Caco-2 (cell line): ENCODE measurements at regions not wholly inside any gene's neighbourhood (a gene's known extent, or its start where the extent isn't known, plus 50 kb on each side); places are given as distances from the start of the nearest gene placed in this dataset.

Experiments used
- BruUV-seq: library from RNA; stranded (reverse); fragments of 400-500 nt; replicated peaks from 2 replicates; lab custom pipeline; 2021; lab: Mats Ljungman, UMichigan
- CTCF ChIA-PET: fragments of 300-600 bp; sonication (Branson Sonifier 250); formaldehyde crosslinking; loops from one replicate; lab custom pipeline; 2022; ENCODE audit warnings: antibody characterized with exemption; lab: Charles Lee
- POLR2A ChIA-PET: fragments of 300-600 bp; sonication (Branson Sonifier 250); formaldehyde crosslinking; loops from one replicate; lab custom pipeline; 2022; ENCODE audit warnings: antibody characterized with exemption; lab: Charles Lee
- DNase-seq, 2 experiments: peaks; one replicate each; pipeline versions ENCODE4 v3.0.0 to v3.0.0-alpha.2; 2020 to 2022
- H3K27me3 ChIP-seq: replicated peaks from 2 replicates; pipeline ENCODE4 v1.6.0; 2011; ENCODE audit warnings: low read length; ENCODE audit not compliant: control insufficient read depth, insufficient read depth
- H3K36me3 ChIP-seq: 2 replicates; pipeline ENCODE4 v1.5.1; 2011; ENCODE audit warnings: low read length; ENCODE audit not compliant: control insufficient read depth, insufficient read depth
- H3K4me1 ChIP-seq: fragments of 250-450 bp; sonication (Bioruptor Pico); 2 replicates; pipeline ENCODE4 v1.5.1; 2020; ENCODE audit warnings: mild to moderate bottlenecking
- H3K4me3 ChIP-seq: 2 replicates; pipeline ENCODE4 v1.5.1; 2011; ENCODE audit warnings: low read depth, mild to moderate bottlenecking, control low read depth, low read length
- H3K9me3 ChIP-seq: fragments of 250-450 bp; sonication (Bioruptor Pico); 2 replicates; pipeline ENCODE4 v1.5.1; 2020; ENCODE audit warnings: mild to moderate bottlenecking, moderate library complexity
- H3K27ac Mint-ChIP-seq: one replicate; pipeline ENCODE4 v1.8.0; 2022; ENCODE audit warnings: mixed read lengths; ENCODE audit not compliant: unreplicated experiment
- H3K27me3 Mint-ChIP-seq: one replicate; pipeline ENCODE4 v1.8.0; 2022; ENCODE audit warnings: mixed read lengths; ENCODE audit not compliant: insufficient read depth, unreplicated experiment
- H3K36me3 Mint-ChIP-seq: one replicate; pipeline ENCODE4 v1.8.0; 2022; ENCODE audit warnings: mild to moderate bottlenecking, mixed read lengths; ENCODE audit not compliant: insufficient read depth, unreplicated experiment
- H3K4me1 Mint-ChIP-seq: one replicate; pipeline ENCODE4 v1.8.0; 2022; ENCODE audit warnings: low read depth, mixed read lengths; ENCODE audit not compliant: unreplicated experiment
- H3K4me3 Mint-ChIP-seq: one replicate; pipeline ENCODE4 v1.8.0; 2022; ENCODE audit warnings: mild to moderate bottlenecking, moderate library complexity, mixed read lengths; ENCODE audit not compliant: unreplicated experiment
- H3K9me3 Mint-ChIP-seq: one replicate; pipeline ENCODE4 v1.8.0; 2022; ENCODE audit warnings: mixed read lengths; ENCODE audit not compliant: unreplicated experiment
- intact Hi-C: fragments of 100-400 bp; cut with micrococcal nuclease; formaldehyde crosslinking; loops from one replicate; pipeline ENCODE4 v1.10.0; 2022; ENCODE audit not compliant: unreplicated experiment
- TF ChIP-seq, protein P1 (sequence below), 2 experiments: fragments of 200-600 bp in 1 of 2; IDR thresholded peaks; 1 replicate in 1 of 2; 2 replicates in 1 of 2; pipeline versions ENCODE4 v1.5.1 to v1.8.0; 2011 to 2022; ENCODE audit warnings: antibody characterized with exemption in 1 of 2, control low read depth in 1 of 2, inconsistent platforms in 1 of 2, low read depth in 1 of 2, low read length in 1 of 2, mild to moderate bottlenecking in 1 of 2, moderate library complexity in 1 of 2; ENCODE audit not compliant: insufficient read depth in 1 of 2, severe bottlenecking in 1 of 2, unreplicated experiment in 1 of 2

- no peaks in the 10 kb centered on the region for H3K27me3 Mint-ChIP-seq
- Histone ChIP-seq H3K4me3 (no peak overlapping the region), H3K4me1 (no peaks in the 10 kb centered on the region), H3K27me3 (no peaks in the 10 kb centered on the region), H3K36me3 (no peaks in the 10 kb centered on the region), H3K9me3 (no peaks in the 10 kb centered on the region)
- peaks cover 9% of the 10 kb centered on the region for H3K9me3 Mint-ChIP-seq
- ChIA-PET CTCF (no interaction called here), POLR2A (no interaction called here)
- H3K4me1 Mint-ChIP-seq, result peaks cover 5% of the 10 kb centered on the region
- H3K27ac Mint-ChIP-seq, result no peak overlapping the region
- no peak overlapping the region for H3K4me3 Mint-ChIP-seq
- no peaks in the 10 kb centered on the region for H3K36me3 Mint-ChIP-seq
- no TSS peak for BruUV-seq
- intact Hi-C loops, result no loop called here
- DNase-seq, result no peak
- TF ChIP-seq, protein P1, sequence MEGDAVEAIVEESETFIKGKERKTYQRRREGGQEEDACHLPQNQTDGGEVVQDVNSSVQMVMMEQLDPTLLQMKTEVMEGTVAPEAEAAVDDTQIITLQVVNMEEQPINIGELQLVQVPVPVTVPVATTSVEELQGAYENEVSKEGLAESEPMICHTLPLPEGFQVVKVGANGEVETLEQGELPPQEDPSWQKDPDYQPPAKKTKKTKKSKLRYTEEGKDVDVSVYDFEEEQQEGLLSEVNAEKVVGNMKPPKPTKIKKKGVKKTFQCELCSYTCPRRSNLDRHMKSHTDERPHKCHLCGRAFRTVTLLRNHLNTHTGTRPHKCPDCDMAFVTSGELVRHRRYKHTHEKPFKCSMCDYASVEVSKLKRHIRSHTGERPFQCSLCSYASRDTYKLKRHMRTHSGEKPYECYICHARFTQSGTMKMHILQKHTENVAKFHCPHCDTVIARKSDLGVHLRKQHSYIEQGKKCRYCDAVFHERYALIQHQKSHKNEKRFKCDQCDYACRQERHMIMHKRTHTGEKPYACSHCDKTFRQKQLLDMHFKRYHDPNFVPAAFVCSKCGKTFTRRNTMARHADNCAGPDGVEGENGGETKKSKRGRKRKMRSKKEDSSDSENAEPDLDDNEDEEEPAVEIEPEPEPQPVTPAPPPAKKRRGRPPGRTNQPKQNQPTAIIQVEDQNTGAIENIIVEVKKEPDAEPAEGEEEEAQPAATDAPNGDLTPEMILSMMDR (IDR thresholded peaks at IDR 0.05; ENCODE audit: insufficient read depth in 1 of 2, low read depth in 1 of 2, low read length in 1 of 2, severe bottlenecking in 1 of 2, unreplicated experiment in 1 of 2), result no peak
Measured at GRCh38 chr7:109986701-109987100, 1104.2 kb upstream of the LRRN3 start.

DNA sequence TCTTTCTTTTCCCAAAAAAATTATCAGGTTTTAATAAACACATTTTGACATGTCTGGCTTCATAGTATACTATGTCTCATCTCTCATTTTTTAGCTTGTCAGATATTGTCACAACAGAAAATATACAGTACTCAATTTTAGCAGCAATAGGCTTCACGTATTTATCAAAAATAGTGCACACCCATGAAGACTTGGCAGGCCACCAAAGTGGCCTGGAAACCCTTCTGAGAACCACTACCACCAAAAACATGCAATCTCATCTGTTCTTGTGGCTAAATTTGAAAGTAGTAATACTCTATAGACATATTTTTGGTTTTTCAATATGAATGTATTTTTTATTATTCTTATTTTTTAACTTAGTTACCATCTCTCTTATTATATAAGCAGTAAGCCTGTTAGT is 1094.5 kb upstream of the LRRN3 start:
- Mint-ChIP-seq H3K36me3 (no peaks in the 10 kb centered on the region), H3K27ac (no peak overlapping the region), H3K4me3 (no peak overlapping the region), H3K9me3 (no peaks in the 10 kb centered on the region), H3K4me1 (no peaks in the 10 kb centered on the region), H3K27me3 (no peaks in the 10 kb centered on the region)
- no TSS peak for BruUV-seq
- ChIA-PET CTCF (no interaction called here), POLR2A (no interaction called here)
- no peak overlapping the region for H3K4me3 ChIP-seq
- DNase-seq, result no peak
- intact Hi-C loops, result no loop called here
- no peaks in the 10 kb centered on the region for H3K4me1 ChIP-seq
- TF ChIP-seq, protein P1 (IDR thresholded peaks at IDR 0.05; ENCODE audit: insufficient read depth in 1 of 2, low read depth in 1 of 2, low read length in 1 of 2, severe bottlenecking in 1 of 2, unreplicated experiment in 1 of 2), result no peak
- no peaks in the 10 kb centered on the region for H3K27me3 ChIP-seq
- no peaks in the 10 kb centered on the region for H3K9me3 ChIP-seq
- H3K36me3 ChIP-seq, result no peaks in the 10 kb centered on the region

GRCh38 chr7:109996927-109997326 is 1094.0 kb upstream of the LRRN3 start:
- Histone ChIP-seq H3K36me3 (no peaks in the 10 kb centered on the region), H3K4me1 (no peaks in the 10 kb centered on the region), H3K27me3 (no peaks in the 10 kb centered on the region), H3K4me3 (no peak overlapping the region), H3K9me3 (no peaks in the 10 kb centered on the region)
- H3K4me1 Mint-ChIP-seq, result no peaks in the 10 kb centered on the region
- H3K27me3 Mint-ChIP-seq, result no peaks in the 10 kb centered on the region
- H3K36me3 Mint-ChIP-seq, result no peaks in the 10 kb centered on the region
- H3K4me3 Mint-ChIP-seq, result no peak overlapping the region
- DNase-seq, result no peak
- CTCF ChIA-PET, result no interaction called here
- TF ChIP-seq, protein P1 (IDR thresholded peaks at IDR 0.05; ENCODE audit: insufficient read depth in 1 of 2, low read depth in 1 of 2, low read length in 1 of 2, severe bottlenecking in 1 of 2, unreplicated experiment in 1 of 2), result no peak
- intact Hi-C loops, result no loop called here
- POLR2A ChIA-PET, result no interaction called here
- no TSS peak for BruUV-seq
- H3K27ac Mint-ChIP-seq, result no peak overlapping the region
- no peaks in the 10 kb centered on the region for H3K9me3 Mint-ChIP-seq
